ENCODE measurements at regions not wholly inside any gene's neighbourhood (a gene's known extent, or its start where the extent isn't known, plus 50 kb on each side); places are given as distances from the start of the nearest gene placed in this dataset.
"Not testable (repeated sequence)": the region's sequence is repeated elsewhere in the genome, so short reads cannot be mapped to it uniquely, and the experiment has no call there.

- no peak for DNase-seq
Observed at GRCh38 chr22:47504962-47505361, 742.5 kb downstream of the TBC1D22A start.

- no peak for DNase-seq
Observed at GRCh38 chr22:47498969-47499495, 736.6 kb downstream of the TBC1D22A start.

DNA sequence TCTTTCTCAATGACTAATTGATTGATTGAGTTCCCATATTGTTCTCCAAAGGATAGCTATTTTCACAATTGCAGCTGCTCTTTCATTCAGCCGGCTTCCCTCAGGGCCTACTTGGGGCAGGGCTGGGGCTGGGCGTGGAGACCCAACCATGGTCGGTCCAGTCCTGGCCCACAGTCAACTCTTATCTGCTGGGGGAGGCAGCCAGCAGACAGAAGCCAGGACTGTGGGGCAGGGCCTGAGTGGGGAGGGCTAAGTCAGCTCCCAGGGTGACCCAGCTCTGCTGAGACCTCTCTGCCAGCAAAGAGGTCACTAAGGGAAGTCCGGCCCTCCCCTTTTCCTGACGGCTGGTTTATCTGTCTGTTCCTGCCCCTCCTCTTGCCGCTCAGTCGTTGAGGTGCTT, 735.2 kb downstream of the TBC1D22A start:
- DNase-seq, result no peak

DNA sequence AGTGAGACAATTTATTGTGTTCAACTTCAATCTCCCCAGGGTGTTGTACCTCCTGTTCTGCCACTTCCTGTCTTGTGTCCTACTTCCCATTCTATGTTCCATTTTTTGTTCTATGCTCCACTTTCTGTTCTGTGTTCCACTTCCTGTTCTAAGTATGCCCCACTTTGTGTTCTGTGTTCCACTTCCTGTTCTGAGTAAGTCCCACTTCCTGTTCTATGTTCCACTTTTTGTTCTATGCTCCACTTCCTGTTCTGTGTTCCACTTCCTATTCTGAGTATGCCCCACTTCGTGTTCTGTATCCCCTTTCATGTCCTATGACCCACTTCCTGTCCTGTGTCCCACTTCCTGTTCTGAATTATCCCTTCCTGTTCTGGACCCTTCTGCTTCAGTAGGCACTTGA, 732.7 kb downstream of the TBC1D22A start:
- DNase-seq, result no peak

DNA sequence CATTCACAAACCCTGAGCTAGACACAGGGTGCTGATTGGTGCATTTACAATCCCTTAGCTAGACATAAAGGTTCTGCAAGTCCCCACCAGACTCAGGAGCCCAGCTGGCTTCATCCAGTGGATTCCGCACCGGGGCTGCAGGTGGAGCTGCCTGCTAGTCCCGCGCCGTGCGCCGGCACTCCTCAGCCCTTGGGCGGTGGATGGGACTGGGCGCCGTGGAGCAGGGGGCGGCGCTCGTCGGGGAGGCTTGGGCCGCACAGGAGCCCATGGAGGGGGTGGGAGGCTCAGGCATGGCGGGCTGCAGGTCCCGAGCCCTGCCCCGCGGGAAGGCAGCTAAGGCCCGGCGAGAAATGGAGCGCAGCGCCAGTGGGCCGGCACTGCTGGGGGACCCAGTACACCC, 725.7 kb downstream of the TBC1D22A start:
- not testable (repeated sequence) for DNase-seq

GRCh38 chr22:47486569-47487312, 724.3 kb downstream of the TBC1D22A start:
- no peak for DNase-seq

GRCh38 chr22:47484960-47485569, 722.6 kb downstream of the TBC1D22A start:
- peak; percentile 40 for DNase-seq

DNA sequence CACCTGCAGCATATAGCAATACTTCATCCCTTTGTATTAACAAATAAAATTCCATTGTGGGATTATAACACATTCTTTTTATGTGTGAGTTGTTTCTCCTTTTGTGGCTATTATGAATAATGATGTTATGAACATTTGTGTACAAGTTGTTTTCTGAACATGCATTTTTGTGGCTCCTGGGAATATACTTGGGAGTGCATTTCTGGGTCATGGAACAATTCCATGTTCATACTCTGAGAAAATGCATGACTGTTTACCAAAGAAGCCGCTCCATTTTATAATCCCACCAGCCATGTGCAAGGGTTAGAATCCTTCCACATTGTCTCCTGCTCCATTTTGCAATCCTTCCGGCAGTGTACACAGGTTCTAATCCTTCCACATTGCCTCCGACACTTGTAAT, 713.8 kb downstream of the TBC1D22A start:
- no peak for DNase-seq

DNA sequence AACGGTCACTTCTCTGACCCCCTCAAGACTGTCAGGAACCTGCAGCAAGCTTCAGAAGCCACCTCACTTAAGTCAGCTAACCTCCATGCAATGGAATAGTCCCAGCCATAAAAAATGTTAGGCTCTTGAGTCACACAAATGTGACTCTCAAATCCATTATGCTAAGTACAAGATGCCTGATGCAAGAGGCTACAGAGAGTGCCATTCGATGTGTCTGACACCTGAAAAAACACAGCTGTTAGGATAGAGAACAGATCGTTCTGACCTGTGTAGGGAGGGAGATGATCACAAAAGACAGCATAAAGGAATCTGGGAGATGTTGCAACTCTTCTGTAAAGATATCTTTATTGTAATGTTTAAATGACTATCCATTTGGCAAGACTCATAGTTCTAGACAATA, 712.4 kb downstream of the TBC1D22A start:
- DNase-seq, result peak; percentile 25

GRCh38 chr22:47474464-47474863, 712.0 kb downstream of the TBC1D22A start:
- no peak for DNase-seq

DNA sequence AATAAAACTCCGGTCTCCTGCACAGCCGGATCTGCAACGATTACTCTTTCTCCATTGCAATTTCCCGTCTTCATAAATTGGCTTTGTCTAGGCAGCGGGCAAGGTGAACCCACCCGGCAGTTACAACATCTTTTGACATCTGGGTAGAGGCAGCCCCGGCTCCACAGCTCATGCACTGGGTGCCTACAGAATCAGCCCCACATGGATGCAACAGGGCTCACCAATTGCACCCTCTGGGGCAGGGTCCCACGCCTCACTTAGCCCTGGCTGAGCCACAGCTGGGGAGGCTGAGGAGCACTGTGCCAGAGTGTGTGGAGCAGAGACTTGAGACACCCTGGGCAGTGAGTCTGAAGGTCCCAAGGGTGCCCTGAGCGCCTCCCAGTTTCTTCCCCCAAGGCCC, 710.2 kb downstream of the TBC1D22A start:
- no peak for DNase-seq

DNA sequence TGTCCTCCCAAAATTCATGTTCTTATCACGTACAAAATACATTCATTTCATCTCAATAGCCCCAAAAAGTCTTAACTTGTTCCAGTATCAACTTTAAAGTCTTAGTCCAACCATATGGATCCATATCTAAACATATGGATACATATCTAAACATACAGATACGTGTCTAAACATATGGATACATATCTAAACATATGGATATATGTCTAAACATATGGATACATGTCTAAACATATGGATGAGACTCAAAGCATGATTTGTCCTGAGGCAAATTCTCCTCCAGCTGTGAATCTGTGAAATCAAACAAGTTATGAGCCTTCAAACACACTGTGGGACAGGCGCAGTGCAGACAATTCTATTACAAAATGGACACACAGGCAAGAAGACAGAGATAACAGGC, 709.0 kb downstream of the TBC1D22A start:
- no peak for DNase-seq

DNA sequence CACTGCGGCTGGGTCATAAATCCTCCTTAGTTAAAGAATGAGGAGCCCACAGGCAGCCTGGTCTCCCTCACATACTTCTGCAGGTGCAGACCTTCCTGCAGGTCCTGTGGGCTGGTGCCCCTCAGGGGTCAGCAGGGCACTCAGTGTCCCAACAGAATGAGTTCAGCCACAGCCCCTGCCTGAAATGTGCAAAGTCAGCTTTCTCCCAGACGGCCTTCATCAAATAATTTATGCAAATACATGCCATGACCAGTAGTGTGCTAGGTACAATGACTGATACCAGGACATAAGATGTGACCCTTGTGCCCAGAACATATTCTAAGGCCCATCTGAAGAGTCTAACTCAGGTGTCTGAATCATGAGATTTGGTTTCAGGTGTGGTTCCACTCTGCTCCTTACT, 703.4 kb downstream of the TBC1D22A start:
- no peak for DNase-seq

GRCh38 chr22:47465222-47465621, 702.8 kb downstream of the TBC1D22A start:
- DNase-seq, result no peak

DNA sequence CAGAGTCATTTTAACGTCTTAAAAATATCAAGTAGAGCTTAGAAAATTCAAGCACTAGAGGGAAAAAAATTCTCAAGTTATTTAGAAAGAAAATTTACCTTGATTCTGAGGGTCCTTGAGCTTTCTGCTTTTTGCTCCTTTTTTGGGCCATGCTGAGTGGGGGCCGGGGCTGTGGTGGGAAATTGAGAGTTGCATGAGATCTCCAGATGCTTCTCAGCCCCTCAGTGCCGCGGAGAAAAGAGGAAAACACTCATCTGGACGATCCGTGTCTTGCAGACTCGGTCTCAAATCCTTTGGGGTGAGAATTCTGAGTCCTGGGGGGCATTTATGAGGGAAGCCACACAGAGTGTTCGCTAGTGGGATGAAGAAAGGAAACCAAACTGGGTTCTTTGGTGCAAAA, 700.8 kb downstream of the TBC1D22A start:
- DNase-seq, result no peak

DNA sequence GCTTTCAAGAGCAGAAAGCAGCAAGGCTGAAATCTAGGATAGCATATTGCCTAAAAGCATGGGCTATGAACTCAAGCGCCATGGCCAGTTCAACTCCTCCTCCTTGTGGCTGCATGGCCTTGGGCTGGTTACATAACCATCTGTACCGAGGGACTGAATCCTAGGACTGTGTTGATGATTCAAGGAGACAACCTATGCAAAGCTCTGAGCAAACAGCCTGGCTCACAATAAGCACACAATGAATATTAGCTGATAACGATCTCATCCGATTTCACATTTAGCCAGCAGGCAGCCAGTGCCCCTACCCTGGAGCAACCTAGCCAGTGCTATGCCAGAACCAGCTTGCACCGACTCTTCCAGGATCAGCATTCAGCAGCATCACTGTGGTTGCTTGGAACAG, 698.4 kb downstream of the TBC1D22A start:
- no peak for DNase-seq

DNA sequence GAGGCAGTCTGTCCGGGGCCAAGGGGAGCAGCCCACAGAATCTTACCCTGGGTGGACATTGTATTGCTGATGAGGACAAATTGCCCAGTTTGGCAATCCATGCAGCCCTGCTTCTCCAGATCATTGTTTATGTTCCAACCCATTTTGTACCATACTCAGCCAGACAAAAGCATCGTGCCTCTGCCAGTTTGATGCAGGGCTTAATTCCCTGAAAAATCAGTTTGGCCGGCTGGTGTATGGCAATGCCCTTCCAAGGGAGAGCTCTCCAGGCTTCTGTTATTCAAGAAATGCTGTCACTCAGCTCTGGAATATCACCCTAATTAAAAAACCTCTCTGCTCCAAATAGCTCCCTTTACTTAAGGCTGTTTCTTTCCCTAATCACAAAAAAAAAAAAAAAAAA, 697.7 kb downstream of the TBC1D22A start:
- DNase-seq, result no peak

DNA sequence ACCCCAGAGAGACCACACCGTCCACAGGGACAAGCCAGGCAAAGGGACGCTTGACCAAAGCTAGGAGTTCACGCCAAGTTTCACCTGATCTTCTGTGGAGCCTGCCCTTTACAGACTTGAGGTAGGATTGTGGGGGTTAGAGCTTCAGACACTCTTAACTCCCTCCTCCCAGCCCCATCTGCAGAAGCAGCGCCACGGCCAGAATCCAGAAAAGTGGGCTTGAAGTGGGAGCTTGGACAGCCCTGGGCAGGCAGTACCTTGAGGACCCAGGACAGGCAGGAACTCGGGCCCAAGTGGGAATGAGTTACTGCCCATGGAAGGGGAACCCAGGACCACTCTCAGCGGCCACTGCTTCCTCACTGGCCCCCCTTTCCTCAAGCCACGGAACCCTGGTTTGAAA, 695.9 kb downstream of the TBC1D22A start:
- DNase-seq, result no peak

DNA sequence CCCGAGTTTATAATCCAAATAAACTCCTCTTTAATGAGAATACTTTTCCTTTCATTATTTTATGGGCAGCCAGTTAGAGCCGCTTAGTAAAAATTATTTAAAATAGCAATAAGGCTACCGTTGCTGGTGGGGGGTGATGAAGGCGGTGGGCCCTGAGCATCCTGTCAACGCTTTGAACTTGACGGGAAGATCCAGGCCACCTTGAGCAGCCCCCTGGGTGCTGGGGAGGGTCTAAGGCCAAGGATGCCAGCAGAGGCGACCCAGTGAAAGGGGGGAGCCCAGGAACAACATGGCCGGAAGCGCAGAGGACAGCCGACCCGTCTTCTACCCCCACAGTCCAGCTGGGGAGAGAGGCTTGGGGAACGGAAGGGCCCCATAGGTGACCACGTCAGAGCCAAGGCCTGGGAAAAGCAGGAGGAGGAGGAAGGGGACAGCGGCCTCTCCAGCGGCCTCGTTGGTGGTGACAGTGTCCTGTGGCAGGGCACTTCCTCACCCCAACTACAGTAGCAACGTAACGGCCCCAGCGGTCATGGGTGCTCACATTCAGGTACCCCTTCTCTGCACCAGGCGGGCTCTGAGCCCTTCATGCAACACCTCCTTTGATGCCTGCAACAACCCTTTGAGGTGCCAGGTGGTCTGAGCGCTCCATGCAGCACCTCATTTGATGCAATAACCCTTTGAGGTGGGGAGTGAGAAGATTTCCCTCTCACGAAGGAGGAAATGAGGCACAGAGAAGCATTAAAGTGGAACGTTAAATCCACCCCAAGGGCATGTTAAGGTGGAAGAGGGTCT, 695.3 kb downstream of the TBC1D22A start:
- no peak for DNase-seq

DNA sequence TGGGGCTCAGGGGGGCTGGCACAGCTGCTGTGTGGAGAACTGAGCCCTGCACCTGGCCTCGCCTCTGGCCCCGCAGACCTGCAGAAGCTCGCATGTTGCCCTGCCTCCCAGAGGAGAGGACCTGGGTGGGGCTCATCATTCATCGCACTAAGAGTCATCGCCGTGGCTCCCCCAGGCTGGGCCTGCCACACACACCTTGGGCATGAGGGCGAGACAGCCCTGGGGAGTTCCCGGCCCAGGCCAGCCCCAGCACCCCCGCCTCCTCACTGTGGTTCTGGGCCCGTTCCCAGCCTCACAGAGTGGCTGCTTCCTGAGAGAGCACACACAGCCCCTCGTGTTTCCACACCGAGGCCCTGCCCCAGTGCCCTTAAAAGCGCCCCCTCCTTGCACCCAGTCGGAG, 694.6 kb downstream of the TBC1D22A start:
- DNase-seq, result no peak

GRCh38 chr22:47456031-47456430, 693.6 kb downstream of the TBC1D22A start:
- no peak for DNase-seq

- no peak for DNase-seq
Observed at GRCh38 chr22:47453049-47453448, 690.6 kb downstream of the TBC1D22A start.

DNA sequence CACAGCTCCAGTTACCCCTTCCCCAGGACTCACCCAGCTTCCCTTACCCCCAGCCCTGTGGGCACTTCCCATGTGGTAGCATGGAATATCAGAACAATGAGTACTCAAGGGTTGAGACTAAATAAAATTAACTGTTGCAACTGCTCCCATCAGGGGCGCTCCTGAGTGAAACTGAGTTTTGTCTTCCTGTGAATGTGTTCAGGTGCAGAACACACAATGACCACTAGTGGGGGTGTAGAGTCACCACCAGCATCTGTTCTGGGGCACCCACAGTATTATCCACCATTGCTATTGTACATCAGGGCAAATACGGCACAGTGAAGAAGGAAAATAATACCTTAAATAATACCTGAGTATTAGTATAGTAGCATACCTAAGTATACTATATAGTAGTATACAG, 689.7 kb downstream of the TBC1D22A start:
- DNase-seq, result no peak
